NCI-H146 treated with DMSO at 0.1 percent for 48 hours (cell line): ENCODE measurements at regions not wholly inside any gene's neighbourhood (a gene's known extent, or its start where the extent isn't known, plus 50 kb on each side); places are given as distances from the start of the nearest gene placed in this dataset.
"Not testable (repeated sequence)": the region's sequence is repeated elsewhere in the genome, so short reads cannot be mapped to it uniquely, and the experiment has no call there.

Experiments used
- DNase-seq: peaks from one replicate; lab custom pipeline; 2025; ENCODE audit not compliant: unreplicated experiment; lab: John Stamatoyannopoulos, UW

GRCh38 chr4:11996581-11996980 is 567.9 kb upstream of the HS3ST1 start:
- not testable (repeated sequence) for DNase-seq

GRCh38 chr4:11976726-11977263 is 548.1 kb upstream of the HS3ST1 start:
- DNase-seq: no peak

- no peak for DNase-seq
These were observed 544.6 kb upstream of the HS3ST1 start for GRCh38 chr4:11973270-11973669.

GRCh38 chr4:11970754-11971153 is 542.1 kb upstream of the HS3ST1 start:
- DNase-seq: no peak

GRCh38 chr4:11966782-11967181 is 538.1 kb upstream of the HS3ST1 start:
- DNase-seq: no peak

GRCh38 chr4:11954093-11954492 is 525.4 kb upstream of the HS3ST1 start:
- no peak for DNase-seq

GRCh38 chr4:11949355-11949754 is 520.7 kb upstream of the HS3ST1 start:
- DNase-seq: no peak

- DNase-seq: not testable (repeated sequence)
These were observed 518.9 kb upstream of the HS3ST1 start for GRCh38 chr4:11947629-11948028.

GRCh38 chr4:11937941-11938340 is 509.2 kb upstream of the HS3ST1 start:
- DNase-seq: no peak

- no peak for DNase-seq
These were observed 502.6 kb upstream of the HS3ST1 start for GRCh38 chr4:11931266-11931820.

- DNase-seq: no peak
These were observed 500.4 kb upstream of the HS3ST1 start for GRCh38 chr4:11929080-11929479.

- DNase-seq: no peak
These were observed 490.6 kb upstream of the HS3ST1 start for GRCh38 chr4:11919316-11919715.

- no peak for DNase-seq
These were observed 485.7 kb upstream of the HS3ST1 start for GRCh38 chr4:11914406-11914805.

- no peak for DNase-seq
These were observed 484.2 kb upstream of the HS3ST1 start for GRCh38 chr4:11912886-11913285.

GRCh38 chr4:11910812-11911211 is 482.1 kb upstream of the HS3ST1 start:
- no peak for DNase-seq

- DNase-seq: no peak
These were observed 480.0 kb upstream of the HS3ST1 start for GRCh38 chr4:11908712-11909111.

- no peak for DNase-seq
These were observed 479.5 kb upstream of the HS3ST1 start for GRCh38 chr4:11908205-11908604.

GRCh38 chr4:11904846-11905739 is 476.4 kb upstream of the HS3ST1 start:
- no peak for DNase-seq

GRCh38 chr4:11904117-11904535 is 475.4 kb upstream of the HS3ST1 start:
- no peak for DNase-seq

- no peak for DNase-seq
These were observed 472.4 kb upstream of the HS3ST1 start for GRCh38 chr4:11901089-11901488.

- no peak for DNase-seq
These were observed 471.7 kb upstream of the HS3ST1 start for GRCh38 chr4:11900359-11900758.

GRCh38 chr4:11898796-11899195 is 470.1 kb upstream of the HS3ST1 start:
- no peak for DNase-seq
